ENCODE measurements at regions not wholly inside any gene's neighbourhood (a gene's known extent, or its start where the extent isn't known, plus 50 kb on each side); places are given as distances from the start of the nearest gene placed in this dataset.
"Not testable (repeated sequence)": the region's sequence is repeated elsewhere in the genome, so short reads cannot be mapped to it uniquely, and the experiment has no call there.

GRCh38 chr3:75342425-75342824 lies 321.7 kb upstream of the FRG2C start:
- no peaks in the 10 kb centered on the region for H3K36me3 ChIP-seq
- H3K9me3 ChIP-seq, result no peaks in the 10 kb centered on the region
- 68% methylated on average over 5 of the region's 5 CpGs for WGBS
- peaks cover 0 to 13% (median 7%) of the 10 kb centered on the region in 4 donors for H3K4me1 ChIP-seq
- H3K27ac ChIP-seq (replicated peaks in 1 of 4), result no peak overlapping the region
- DNase-seq (ENCODE audit: extremely low spot score), result no peak
- no peaks in the 10 kb centered on the region for H3K27me3 ChIP-seq
- TF ChIP-seq CTCF (IDR thresholded peaks at IDR 0.05) (no peak), POLR2A (IDR thresholded peaks at IDR 0.05; ENCODE audit: low read depth) (no peak), POLR2AphosphoS5 (IDR thresholded peaks at IDR 0.05) (no peak), EP300 (IDR thresholded peaks at IDR 0.05) (no peak)
- no peak overlapping the region for H3K4me3 ChIP-seq
- intact Hi-C loops (cut with DNase I), result no loop called here

- H3K9me3 ChIP-seq; intact Hi-C loops (cut with DNase I); H3K4me3 ChIP-seq; DNase-seq (ENCODE audit: extremely low spot score); H3K27me3 ChIP-seq; H3K27ac ChIP-seq (replicated peaks in 1 of 4); H3K4me1 ChIP-seq; H3K36me3 ChIP-seq: not testable (repeated sequence)
- 82% methylated on average over 9 of the region's 9 CpGs for WGBS
Observed at GRCh38 chr3:75350536-75350935, 313.6 kb upstream of the FRG2C start.

- intact Hi-C loops (cut with DNase I); DNase-seq (ENCODE audit: extremely low spot score); H3K36me3 ChIP-seq; H3K9me3 ChIP-seq; H3K4me1 ChIP-seq; H3K27me3 ChIP-seq; H3K27ac ChIP-seq (replicated peaks in 1 of 4); H3K4me3 ChIP-seq: not testable (repeated sequence)
- WGBS, result 73% methylated on average over 16 of the region's 16 CpGs
- peak in 2 of 3 experiments; percentile 21 to 23 for TF ChIP-seq CTCF (IDR thresholded peaks at IDR 0.05)
Observed at GRCh38 chr3:75362086-75362784, 301.9 kb upstream of the FRG2C start.

GRCh38 chr3:75372964-75373363 lies 291.2 kb upstream of the FRG2C start:
- H3K27ac ChIP-seq (replicated peaks in 1 of 4); H3K4me3 ChIP-seq; DNase-seq (ENCODE audit: extremely low spot score); H3K9me3 ChIP-seq; intact Hi-C loops (cut with DNase I); H3K36me3 ChIP-seq; H3K4me1 ChIP-seq; H3K27me3 ChIP-seq: not testable (repeated sequence)
- WGBS, result 82% methylated on average over 13 of the region's 13 CpGs

GRCh38 chr3:75379840-75380239 lies 284.3 kb upstream of the FRG2C start:
- H3K9me3 ChIP-seq; intact Hi-C loops (cut with DNase I); H3K4me3 ChIP-seq; DNase-seq (ENCODE audit: extremely low spot score); H3K27ac ChIP-seq (replicated peaks in 1 of 4); H3K27me3 ChIP-seq; H3K4me1 ChIP-seq; H3K36me3 ChIP-seq: not testable (repeated sequence)
- 85% methylated on average over 5 of the region's 5 CpGs for WGBS

- no peaks in the 10 kb centered on the region for H3K27me3 ChIP-seq
- no peaks in the 10 kb centered on the region for H3K4me1 ChIP-seq
- intact Hi-C loops (cut with DNase I), result no loop called here
- H3K4me3 ChIP-seq, result no peak overlapping the region
- no peaks in the 10 kb centered on the region for H3K36me3 ChIP-seq
- H3K9me3 ChIP-seq, result no peaks in the 10 kb centered on the region
- 89% methylated on average over 13 of the region's 13 CpGs for WGBS
- TF ChIP-seq EP300 (IDR thresholded peaks at IDR 0.05), result no peak
- no peak for TF ChIP-seq CTCF (IDR thresholded peaks at IDR 0.05)
- no peak for TF ChIP-seq POLR2AphosphoS5 (IDR thresholded peaks at IDR 0.05)
- TF ChIP-seq POLR2A (IDR thresholded peaks at IDR 0.05; ENCODE audit: low read depth), result no peak
- no peak overlapping the region for H3K27ac ChIP-seq (replicated peaks in 1 of 4)
- DNase-seq (ENCODE audit: extremely low spot score), result no peak
Observed at GRCh38 chr3:75380276-75380771, 283.8 kb upstream of the FRG2C start.

GRCh38 chr3:75384016-75384415 lies 280.1 kb upstream of the FRG2C start:
- H3K27ac ChIP-seq (replicated peaks in 1 of 4); DNase-seq (ENCODE audit: extremely low spot score); intact Hi-C loops (cut with DNase I); H3K9me3 ChIP-seq; H3K4me3 ChIP-seq; H3K36me3 ChIP-seq; H3K27me3 ChIP-seq: not testable (repeated sequence)
- peaks cover 0 to 11% (median 10%) of the 10 kb centered on the region in 4 donors for H3K4me1 ChIP-seq
- 76% methylated on average over 4 of the region's 4 CpGs for WGBS

GRCh38 chr3:75388486-75389124 lies 275.5 kb upstream of the FRG2C start:
- H3K27me3 ChIP-seq; intact Hi-C loops (cut with DNase I); H3K4me3 ChIP-seq; DNase-seq (ENCODE audit: extremely low spot score); H3K9me3 ChIP-seq; H3K36me3 ChIP-seq: not testable (repeated sequence)
- H3K4me1 ChIP-seq, result peaks cover 0 to 16% (median 14%) of the 10 kb centered on the region in 4 donors
- H3K27ac ChIP-seq (replicated peaks in 1 of 4), result peak overlapping the region in 3 of 4 donors; percentile 33 to 65 (median 49)
- 48% methylated on average over 3 of the region's 5 CpGs for WGBS

- peaks cover 6 to 41% (median 38%) of the 10 kb centered on the region in 4 donors for H3K4me1 ChIP-seq
- H3K4me3 ChIP-seq; H3K36me3 ChIP-seq; H3K9me3 ChIP-seq; H3K27ac ChIP-seq (replicated peaks in 1 of 4); H3K27me3 ChIP-seq; intact Hi-C loops (cut with DNase I); DNase-seq (ENCODE audit: extremely low spot score): not testable (repeated sequence)
- WGBS, result 64% methylated on average over 3 of the region's 3 CpGs
Observed at GRCh38 chr3:75393288-75393694, 270.8 kb upstream of the FRG2C start.

Data from esophagus muscularis mucosa (tissue), 4 donors.